Fibroblast of lung (primary cell): ENCODE measurements at regions not wholly inside any gene's neighbourhood (a gene's known extent, or its start where the extent isn't known, plus 50 kb on each side); places are given as distances from the start of the nearest gene placed in this dataset.

Source experiments
- DNase-seq, 2 donors: peaks; one replicate each; pipeline versions ENCODE4 v3.0.0 to v3.0.0-alpha.2; 2010; ENCODE audit warnings: low read depth in 2 of 2
- H2AFZ ChIP-seq: 2 replicates; pipeline ENCODE4 v1.5.1; 2012; ENCODE audit warnings: low read length, control low read depth, inconsistent platforms
- H3K27ac ChIP-seq: 2 replicates; pipeline ENCODE4 v1.5.1; 2011; ENCODE audit warnings: low read length, control low read depth; ENCODE audit not compliant: insufficient read depth
- H3K27me3 ChIP-seq: 2 replicates; pipeline ENCODE4 v1.5.1; 2011; ENCODE audit warnings: mild to moderate bottlenecking, low read length; ENCODE audit not compliant: control insufficient read depth, insufficient read depth
- H3K36me3 ChIP-seq: 2 replicates; pipeline ENCODE4 v1.5.1; 2011; ENCODE audit warnings: low read length; ENCODE audit not compliant: control insufficient read depth, insufficient read depth
- H3K4me1 ChIP-seq: 2 replicates; pipeline ENCODE4 v1.5.1; 2011; ENCODE audit warnings: low read length; ENCODE audit not compliant: control insufficient read depth, insufficient read depth; ENCODE audit errors: extremely low read depth
- H3K4me2 ChIP-seq: 2 replicates; pipeline ENCODE4 v1.5.1; 2011; ENCODE audit warnings: low read length, control low read depth; ENCODE audit not compliant: insufficient read depth; ENCODE audit errors: extremely low read depth
- H3K4me3 ChIP-seq, 4 experiments: fragments of 200-600 bp in 1 of 4; sonication (generic) in 1 of 4; replicated peaks in 1 of 4; 2 replicates each; pipeline ENCODE4 v1.5.1; 2011 to 2016; ENCODE audit warnings: low read length in 4 of 4, low read depth in 3 of 4, mild to moderate bottlenecking in 3 of 4, control low read depth in 2 of 4, inconsistent platforms in 1 of 4, mixed read lengths in 1 of 4; ENCODE audit not compliant: insufficient read depth in 1 of 4; ENCODE audit errors: control extremely low read depth in 1 of 4
- H3K79me2 ChIP-seq: 2 replicates; pipeline ENCODE4 v1.5.1; 2012; ENCODE audit warnings: mild to moderate bottlenecking, low read length, inconsistent platforms; ENCODE audit not compliant: control insufficient read depth, insufficient read depth
- H3K9ac ChIP-seq: 2 replicates; pipeline ENCODE4 v1.5.1; 2011; ENCODE audit warnings: mild to moderate bottlenecking, low read length, control low read depth; ENCODE audit not compliant: insufficient read depth
- H3K9me3 ChIP-seq: 2 replicates; pipeline ENCODE4 v1.5.1; 2012; ENCODE audit warnings: low read depth, low read length; ENCODE audit not compliant: control insufficient read depth, insufficient read depth
- H4K20me1 ChIP-seq: 2 replicates; pipeline ENCODE4 v1.5.1; 2011; ENCODE audit warnings: low read length; ENCODE audit not compliant: control insufficient read depth, insufficient read depth; ENCODE audit errors: extremely low read depth
- CTCF ChIP-seq, 2 donors: IDR thresholded peaks in 1 of 2; conservative IDR thresholded peaks in 1 of 2; 1 replicate in 1 of 2; 2 replicates in 1 of 2; pipeline ENCODE4 v1.5.1; 2011 to 2012; ENCODE audit warnings: low read length in 2 of 2, control low read depth in 1 of 2, inconsistent platforms in 1 of 2, low read depth in 1 of 2, mild to moderate bottlenecking in 1 of 2
- EZH2 ChIP-seq: IDR thresholded peaks from 2 replicates; pipeline ENCODE4 v1.5.1; 2012; ENCODE audit warnings: low read length, control low read depth, mild to moderate bottlenecking; ENCODE audit errors: missing control alignments

DNA sequence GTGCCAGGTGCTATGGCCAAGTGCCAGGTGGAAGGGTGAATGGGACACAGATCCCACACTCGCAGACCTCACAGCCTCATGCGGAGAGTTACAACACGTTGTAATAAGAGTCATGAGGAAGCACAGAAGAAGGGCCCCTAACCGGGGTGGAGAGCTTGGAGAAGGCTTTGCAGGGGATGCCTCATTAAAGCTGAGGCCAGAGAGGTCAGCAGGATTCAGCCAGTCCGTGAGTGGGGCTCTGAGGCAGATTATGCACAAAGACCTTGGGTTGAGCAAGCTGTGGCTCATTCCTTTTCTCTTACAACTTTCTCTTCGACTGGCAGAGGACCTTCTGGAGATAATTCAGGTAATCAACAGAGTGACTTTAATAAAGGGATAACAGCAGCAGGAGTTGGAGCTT lies 65.3 kb upstream of the SNRK start:
- H3K79me2 ChIP-seq, result no peaks in the 10 kb centered on the region
- H3K9ac ChIP-seq, result no peak overlapping the region
- H3K36me3 ChIP-seq, result no peaks in the 10 kb centered on the region
- no peak overlapping the region for H3K4me3 ChIP-seq
- H3K27ac ChIP-seq, result no peak overlapping the region
- H4K20me1 ChIP-seq, result no peaks in the 10 kb centered on the region
- no peaks in the 10 kb centered on the region for H3K27me3 ChIP-seq
- no peaks in the 10 kb centered on the region for H3K4me1 ChIP-seq
- no peak overlapping the region for H3K4me2 ChIP-seq
- H2AFZ ChIP-seq, result no peak overlapping the region
- DNase-seq, result no peak
- TF ChIP-seq EZH2, result no peak
- TF ChIP-seq CTCF (conservative IDR thresholded peaks at IDR 0.05 in 1 of 2, IDR thresholded peaks at IDR 0.05 in 1 of 2; ENCODE audit: low read depth in 1 of 2, low read length in 2 of 2), result no peak
- no peaks in the 10 kb centered on the region for H3K9me3 ChIP-seq

DNA sequence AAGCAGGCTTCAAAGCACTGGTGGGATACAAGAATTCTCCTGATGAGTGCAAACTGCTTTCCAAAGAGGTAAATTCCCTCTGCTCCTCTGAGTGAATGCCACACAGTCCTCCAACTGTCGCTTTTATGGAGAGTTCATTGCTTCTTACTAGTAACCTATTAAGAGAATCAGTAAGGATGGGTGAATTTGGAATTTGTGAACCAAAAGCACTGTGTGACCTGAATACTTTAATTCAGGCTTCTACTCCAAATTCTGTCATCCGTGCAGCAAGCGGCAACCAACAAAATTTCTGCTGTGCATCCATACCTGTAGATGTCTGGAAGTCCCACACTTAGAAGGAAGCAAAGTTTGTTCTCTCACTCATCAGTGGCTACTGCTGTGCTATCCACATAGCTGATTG lies 66.7 kb upstream of the SNRK start:
- no peak overlapping the region for H2AFZ ChIP-seq

DNA sequence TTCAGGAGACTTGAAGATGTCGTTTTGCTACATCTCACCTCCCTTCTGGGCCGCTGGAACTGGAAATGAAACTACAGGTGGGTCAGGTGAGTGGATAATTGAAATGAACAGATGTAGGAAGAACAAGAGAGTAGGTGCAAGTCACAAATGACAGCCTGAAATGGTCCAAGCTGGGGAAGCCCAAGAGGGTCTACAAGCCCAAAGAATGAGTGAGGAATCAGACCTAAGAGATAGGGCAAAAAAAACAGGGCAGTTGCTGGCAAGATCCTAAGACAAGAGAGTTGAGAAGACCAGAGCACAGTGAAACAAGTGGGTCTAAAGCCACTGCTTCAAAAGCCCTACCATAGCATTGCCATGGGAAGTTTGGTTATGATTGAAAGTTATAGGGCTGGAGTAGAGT lies 67.4 kb upstream of the SNRK start:
- Histone ChIP-seq H3K79me2 (no peaks in the 10 kb centered on the region), H3K9me3 (no peaks in the 10 kb centered on the region), H3K4me1 (no peaks in the 10 kb centered on the region), H3K27ac (no peak overlapping the region), H2AFZ (no peak overlapping the region), H3K9ac (no peak overlapping the region), H3K36me3 (no peaks in the 10 kb centered on the region), H3K27me3 (no peaks in the 10 kb centered on the region), H4K20me1 (no peaks in the 10 kb centered on the region), H3K4me2 (no peak overlapping the region), H3K4me3 (no peak overlapping the region)
- TF ChIP-seq EZH2 (no peak), CTCF (conservative IDR thresholded peaks at IDR 0.05 in 1 of 2, IDR thresholded peaks at IDR 0.05 in 1 of 2; ENCODE audit: low read depth in 1 of 2, low read length in 2 of 2) (no peak)
- no peak for DNase-seq

More for the DNA sequence above, 66.7 kb upstream of the SNRK start:
- Histone ChIP-seq H3K27ac (no peak overlapping the region), H3K27me3 (no peaks in the 10 kb centered on the region), H3K36me3 (no peaks in the 10 kb centered on the region), H4K20me1 (no peaks in the 10 kb centered on the region), H3K9me3 (no peaks in the 10 kb centered on the region), H3K4me2 (no peak overlapping the region), H3K4me3 (no peak overlapping the region), H3K79me2 (no peaks in the 10 kb centered on the region), H3K9ac (no peak overlapping the region), H3K4me1 (no peaks in the 10 kb centered on the region)
- DNase-seq, result no peak
- TF ChIP-seq CTCF (conservative IDR thresholded peaks at IDR 0.05 in 1 of 2, IDR thresholded peaks at IDR 0.05 in 1 of 2; ENCODE audit: low read depth in 1 of 2, low read length in 2 of 2) (no peak), EZH2 (no peak)
